AG04449 (cell line): ENCODE measurements at regions not wholly inside any gene's neighbourhood (a gene's known extent, or its start where the extent isn't known, plus 50 kb on each side); places are given as distances from the start of the nearest gene placed in this dataset.

Source experiments
- CTCF ChIA-PET: fragments of 350-600 bp; formaldehyde crosslinking; extraction: SDS; loops from one replicate; lab custom pipeline; 2021; ENCODE audit warnings: antibody characterized with exemption; lab: Yijun Ruan, JAX
- POLR2A ChIA-PET: fragments of 400-600, 350-600 bp; formaldehyde crosslinking; extraction: SDS; loops from one replicate; lab custom pipeline; 2020; ENCODE audit warnings: antibody characterized with exemption, inconsistent platforms; lab: Yijun Ruan, JAX
- DNase-seq: peaks from one replicate; pipeline ENCODE4 v3.0.0-alpha.2; 2010; ENCODE audit warnings: low read depth, low spot score
- H3K4me3 ChIP-seq: 2 replicates; pipeline ENCODE4 v1.5.1; 2011; ENCODE audit warnings: low read depth, mild to moderate bottlenecking, control low read depth, low read length
- CTCF ChIP-seq: IDR thresholded peaks from one replicate; pipeline ENCODE4 v1.5.1; 2011; ENCODE audit warnings: mild to moderate bottlenecking, moderate library complexity, low read length, control low read depth, inconsistent platforms; ENCODE audit not compliant: insufficient read depth; ENCODE audit errors: missing control alignments

GRCh38 chr9:78468974-78469576 is 172.2 kb downstream of the PSAT1 start:
- ChIA-PET POLR2A (no interaction called here), CTCF (no interaction called here)
- TF ChIP-seq CTCF: no peak
- DNase-seq: no peak
- no peak overlapping the region for H3K4me3 ChIP-seq

- CTCF ChIA-PET: no interaction called here
- no peak for TF ChIP-seq CTCF
- POLR2A ChIA-PET: no interaction called here
- no peak overlapping the region for H3K4me3 ChIP-seq
- no peak for DNase-seq
Observed at GRCh38 chr9:78470216-78470615, 173.3 kb downstream of the PSAT1 start.

GRCh38 chr9:78470741-78471140 is 173.8 kb downstream of the PSAT1 start:
- H3K4me3 ChIP-seq: no peak overlapping the region
- TF ChIP-seq CTCF: no peak
- ChIA-PET CTCF (no interaction called here), POLR2A (no interaction called here)
- DNase-seq: no peak

GRCh38 chr9:78472111-78472510 is 175.2 kb downstream of the PSAT1 start:
- H3K4me3 ChIP-seq: no peak overlapping the region
- TF ChIP-seq CTCF: no peak
- ChIA-PET POLR2A (no interaction called here), CTCF (no interaction called here)
- DNase-seq: no peak

GRCh38 chr9:78479441-78479840 is 182.5 kb downstream of the PSAT1 start:
- POLR2A ChIA-PET: no interaction called here

GRCh38 chr9:78486661-78487060 is 189.7 kb downstream of the PSAT1 start:
- DNase-seq: no peak
- H3K4me3 ChIP-seq: no peak overlapping the region
- ChIA-PET CTCF (interaction anchor here (1.0 to 1.1 kb wide), 2 partner anchors 11 to 47 kb away, joined by 4 read pairs; no protein-coding TSS in a partner anchor), POLR2A (no interaction called here)
- TF ChIP-seq CTCF: no peak

More at GRCh38 chr9:78479441-78479840, 182.5 kb downstream of the PSAT1 start:
- H3K4me3 ChIP-seq: no peak overlapping the region
- no peak for DNase-seq
- no peak for TF ChIP-seq CTCF
- CTCF ChIA-PET: no interaction called here
